ENCODE measurements at regions not wholly inside any gene's neighbourhood (a gene's known extent, or its start where the extent isn't known, plus 50 kb on each side); places are given as distances from the start of the nearest gene placed in this dataset.

DNA sequence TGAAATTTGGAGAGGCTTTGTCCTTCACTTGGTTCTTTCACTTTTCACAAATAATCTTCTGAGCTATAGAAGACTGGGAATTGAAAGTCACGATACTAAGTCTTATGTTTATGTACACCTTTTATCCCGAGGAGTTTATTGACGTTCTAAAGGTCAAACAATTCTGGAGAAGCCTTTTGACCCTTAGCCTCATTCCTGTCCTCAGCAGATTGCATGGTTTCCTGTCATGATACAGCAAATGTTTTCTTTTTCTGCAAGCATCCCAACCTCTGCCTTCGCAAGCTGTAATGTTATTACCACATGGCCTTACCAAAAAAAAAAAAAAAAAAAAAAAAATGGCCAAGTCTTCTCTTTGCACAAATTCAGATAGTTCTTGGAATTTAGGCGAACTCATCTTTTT, 411.7 kb upstream of the FLRT2 start:
- no peak for ATAC-seq

More for the DNA sequence above, 411.7 kb upstream of the FLRT2 start:
- Histone ChIP-seq H3K4me1 (ENCODE audit: insufficient read depth) (no peaks in the 10 kb centered on the region), H4K20me1 (replicated peaks; ENCODE audit: insufficient read depth) (no peaks in the 10 kb centered on the region), H3K27ac (ENCODE audit: low read depth) (no peak overlapping the region), H3K79me2 (replicated peaks; ENCODE audit: insufficient read depth) (no peaks in the 10 kb centered on the region), H3F3A (replicated peaks; ENCODE audit: low read depth) (no peaks in the 10 kb centered on the region), H3K27me3 (ENCODE audit: insufficient read depth) (no peaks in the 10 kb centered on the region), H3K4me3 (no peak overlapping the region), H3K4me2 (no peak overlapping the region), H3K36me3 (ENCODE audit: insufficient read depth) (no peaks in the 10 kb centered on the region), H3K9me2 (ENCODE audit: insufficient read depth) (peaks cover 3% of the 10 kb centered on the region; the same call in 1 of the 2 replicates), H2AFZ (peak overlapping the region; percentile 49; the same call in 1 of the 2 replicates)
- peaks cover 2% of the 10 kb centered on the region for H3K27me3 Mint-ChIP-seq (ENCODE audit: insufficient read depth, low read depth, poor library complexity)
- TF ChIP-seq JUNB (IDR thresholded peaks at IDR 0.05; ENCODE audit: unreplicated experiment) (no peak), POLR2AphosphoS5 (IDR thresholded peaks at IDR 0.05; ENCODE audit: low read depth) (no peak), NANOG (IDR thresholded peaks at IDR 0.05; ENCODE audit: borderline replicate concordance) (no peak), ZNF114 (CRISPR knock-in tag; IDR thresholded peaks at IDR 0.05) (no peak), EZH2phosphoT487 (IDR thresholded peaks at IDR 0.05; ENCODE audit: unreplicated experiment) (no peak), ZNF331 (CRISPR knock-in tag; IDR thresholded peaks at IDR 0.05; ENCODE audit: low read depth) (no peak), CREB1 (CRISPR knock-in tag; IDR thresholded peaks at IDR 0.05; ENCODE audit: low read depth) (no peak), EZH2 (IDR thresholded peaks at IDR 0.05; ENCODE audit: low read depth, unreplicated experiment) (no peak), STAT1 (IDR thresholded peaks at IDR 0.05; ENCODE audit: unreplicated experiment) (no peak)
- TF ChIP-seq, protein P1, sequence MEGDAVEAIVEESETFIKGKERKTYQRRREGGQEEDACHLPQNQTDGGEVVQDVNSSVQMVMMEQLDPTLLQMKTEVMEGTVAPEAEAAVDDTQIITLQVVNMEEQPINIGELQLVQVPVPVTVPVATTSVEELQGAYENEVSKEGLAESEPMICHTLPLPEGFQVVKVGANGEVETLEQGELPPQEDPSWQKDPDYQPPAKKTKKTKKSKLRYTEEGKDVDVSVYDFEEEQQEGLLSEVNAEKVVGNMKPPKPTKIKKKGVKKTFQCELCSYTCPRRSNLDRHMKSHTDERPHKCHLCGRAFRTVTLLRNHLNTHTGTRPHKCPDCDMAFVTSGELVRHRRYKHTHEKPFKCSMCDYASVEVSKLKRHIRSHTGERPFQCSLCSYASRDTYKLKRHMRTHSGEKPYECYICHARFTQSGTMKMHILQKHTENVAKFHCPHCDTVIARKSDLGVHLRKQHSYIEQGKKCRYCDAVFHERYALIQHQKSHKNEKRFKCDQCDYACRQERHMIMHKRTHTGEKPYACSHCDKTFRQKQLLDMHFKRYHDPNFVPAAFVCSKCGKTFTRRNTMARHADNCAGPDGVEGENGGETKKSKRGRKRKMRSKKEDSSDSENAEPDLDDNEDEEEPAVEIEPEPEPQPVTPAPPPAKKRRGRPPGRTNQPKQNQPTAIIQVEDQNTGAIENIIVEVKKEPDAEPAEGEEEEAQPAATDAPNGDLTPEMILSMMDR (conservative IDR thresholded peaks at IDR 0.05; ENCODE audit: low read depth in 2 of 2): no peak
- TF ChIP-seq, protein P2, sequence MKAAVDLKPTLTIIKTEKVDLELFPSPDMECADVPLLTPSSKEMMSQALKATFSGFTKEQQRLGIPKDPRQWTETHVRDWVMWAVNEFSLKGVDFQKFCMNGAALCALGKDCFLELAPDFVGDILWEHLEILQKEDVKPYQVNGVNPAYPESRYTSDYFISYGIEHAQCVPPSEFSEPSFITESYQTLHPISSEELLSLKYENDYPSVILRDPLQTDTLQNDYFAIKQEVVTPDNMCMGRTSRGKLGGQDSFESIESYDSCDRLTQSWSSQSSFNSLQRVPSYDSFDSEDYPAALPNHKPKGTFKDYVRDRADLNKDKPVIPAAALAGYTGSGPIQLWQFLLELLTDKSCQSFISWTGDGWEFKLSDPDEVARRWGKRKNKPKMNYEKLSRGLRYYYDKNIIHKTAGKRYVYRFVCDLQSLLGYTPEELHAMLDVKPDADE (IDR thresholded peaks at IDR 0.05): no peak
- TF ChIP-seq, protein P3, sequence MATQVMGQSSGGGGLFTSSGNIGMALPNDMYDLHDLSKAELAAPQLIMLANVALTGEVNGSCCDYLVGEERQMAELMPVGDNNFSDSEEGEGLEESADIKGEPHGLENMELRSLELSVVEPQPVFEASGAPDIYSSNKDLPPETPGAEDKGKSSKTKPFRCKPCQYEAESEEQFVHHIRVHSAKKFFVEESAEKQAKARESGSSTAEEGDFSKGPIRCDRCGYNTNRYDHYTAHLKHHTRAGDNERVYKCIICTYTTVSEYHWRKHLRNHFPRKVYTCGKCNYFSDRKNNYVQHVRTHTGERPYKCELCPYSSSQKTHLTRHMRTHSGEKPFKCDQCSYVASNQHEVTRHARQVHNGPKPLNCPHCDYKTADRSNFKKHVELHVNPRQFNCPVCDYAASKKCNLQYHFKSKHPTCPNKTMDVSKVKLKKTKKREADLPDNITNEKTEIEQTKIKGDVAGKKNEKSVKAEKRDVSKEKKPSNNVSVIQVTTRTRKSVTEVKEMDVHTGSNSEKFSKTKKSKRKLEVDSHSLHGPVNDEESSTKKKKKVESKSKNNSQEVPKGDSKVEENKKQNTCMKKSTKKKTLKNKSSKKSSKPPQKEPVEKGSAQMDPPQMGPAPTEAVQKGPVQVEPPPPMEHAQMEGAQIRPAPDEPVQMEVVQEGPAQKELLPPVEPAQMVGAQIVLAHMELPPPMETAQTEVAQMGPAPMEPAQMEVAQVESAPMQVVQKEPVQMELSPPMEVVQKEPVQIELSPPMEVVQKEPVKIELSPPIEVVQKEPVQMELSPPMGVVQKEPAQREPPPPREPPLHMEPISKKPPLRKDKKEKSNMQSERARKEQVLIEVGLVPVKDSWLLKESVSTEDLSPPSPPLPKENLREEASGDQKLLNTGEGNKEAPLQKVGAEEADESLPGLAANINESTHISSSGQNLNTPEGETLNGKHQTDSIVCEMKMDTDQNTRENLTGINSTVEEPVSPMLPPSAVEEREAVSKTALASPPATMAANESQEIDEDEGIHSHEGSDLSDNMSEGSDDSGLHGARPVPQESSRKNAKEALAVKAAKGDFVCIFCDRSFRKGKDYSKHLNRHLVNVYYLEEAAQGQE (IDR thresholded peaks at IDR 0.05; ENCODE audit: unreplicated experiment): no peak
- TF ChIP-seq, protein P4, sequence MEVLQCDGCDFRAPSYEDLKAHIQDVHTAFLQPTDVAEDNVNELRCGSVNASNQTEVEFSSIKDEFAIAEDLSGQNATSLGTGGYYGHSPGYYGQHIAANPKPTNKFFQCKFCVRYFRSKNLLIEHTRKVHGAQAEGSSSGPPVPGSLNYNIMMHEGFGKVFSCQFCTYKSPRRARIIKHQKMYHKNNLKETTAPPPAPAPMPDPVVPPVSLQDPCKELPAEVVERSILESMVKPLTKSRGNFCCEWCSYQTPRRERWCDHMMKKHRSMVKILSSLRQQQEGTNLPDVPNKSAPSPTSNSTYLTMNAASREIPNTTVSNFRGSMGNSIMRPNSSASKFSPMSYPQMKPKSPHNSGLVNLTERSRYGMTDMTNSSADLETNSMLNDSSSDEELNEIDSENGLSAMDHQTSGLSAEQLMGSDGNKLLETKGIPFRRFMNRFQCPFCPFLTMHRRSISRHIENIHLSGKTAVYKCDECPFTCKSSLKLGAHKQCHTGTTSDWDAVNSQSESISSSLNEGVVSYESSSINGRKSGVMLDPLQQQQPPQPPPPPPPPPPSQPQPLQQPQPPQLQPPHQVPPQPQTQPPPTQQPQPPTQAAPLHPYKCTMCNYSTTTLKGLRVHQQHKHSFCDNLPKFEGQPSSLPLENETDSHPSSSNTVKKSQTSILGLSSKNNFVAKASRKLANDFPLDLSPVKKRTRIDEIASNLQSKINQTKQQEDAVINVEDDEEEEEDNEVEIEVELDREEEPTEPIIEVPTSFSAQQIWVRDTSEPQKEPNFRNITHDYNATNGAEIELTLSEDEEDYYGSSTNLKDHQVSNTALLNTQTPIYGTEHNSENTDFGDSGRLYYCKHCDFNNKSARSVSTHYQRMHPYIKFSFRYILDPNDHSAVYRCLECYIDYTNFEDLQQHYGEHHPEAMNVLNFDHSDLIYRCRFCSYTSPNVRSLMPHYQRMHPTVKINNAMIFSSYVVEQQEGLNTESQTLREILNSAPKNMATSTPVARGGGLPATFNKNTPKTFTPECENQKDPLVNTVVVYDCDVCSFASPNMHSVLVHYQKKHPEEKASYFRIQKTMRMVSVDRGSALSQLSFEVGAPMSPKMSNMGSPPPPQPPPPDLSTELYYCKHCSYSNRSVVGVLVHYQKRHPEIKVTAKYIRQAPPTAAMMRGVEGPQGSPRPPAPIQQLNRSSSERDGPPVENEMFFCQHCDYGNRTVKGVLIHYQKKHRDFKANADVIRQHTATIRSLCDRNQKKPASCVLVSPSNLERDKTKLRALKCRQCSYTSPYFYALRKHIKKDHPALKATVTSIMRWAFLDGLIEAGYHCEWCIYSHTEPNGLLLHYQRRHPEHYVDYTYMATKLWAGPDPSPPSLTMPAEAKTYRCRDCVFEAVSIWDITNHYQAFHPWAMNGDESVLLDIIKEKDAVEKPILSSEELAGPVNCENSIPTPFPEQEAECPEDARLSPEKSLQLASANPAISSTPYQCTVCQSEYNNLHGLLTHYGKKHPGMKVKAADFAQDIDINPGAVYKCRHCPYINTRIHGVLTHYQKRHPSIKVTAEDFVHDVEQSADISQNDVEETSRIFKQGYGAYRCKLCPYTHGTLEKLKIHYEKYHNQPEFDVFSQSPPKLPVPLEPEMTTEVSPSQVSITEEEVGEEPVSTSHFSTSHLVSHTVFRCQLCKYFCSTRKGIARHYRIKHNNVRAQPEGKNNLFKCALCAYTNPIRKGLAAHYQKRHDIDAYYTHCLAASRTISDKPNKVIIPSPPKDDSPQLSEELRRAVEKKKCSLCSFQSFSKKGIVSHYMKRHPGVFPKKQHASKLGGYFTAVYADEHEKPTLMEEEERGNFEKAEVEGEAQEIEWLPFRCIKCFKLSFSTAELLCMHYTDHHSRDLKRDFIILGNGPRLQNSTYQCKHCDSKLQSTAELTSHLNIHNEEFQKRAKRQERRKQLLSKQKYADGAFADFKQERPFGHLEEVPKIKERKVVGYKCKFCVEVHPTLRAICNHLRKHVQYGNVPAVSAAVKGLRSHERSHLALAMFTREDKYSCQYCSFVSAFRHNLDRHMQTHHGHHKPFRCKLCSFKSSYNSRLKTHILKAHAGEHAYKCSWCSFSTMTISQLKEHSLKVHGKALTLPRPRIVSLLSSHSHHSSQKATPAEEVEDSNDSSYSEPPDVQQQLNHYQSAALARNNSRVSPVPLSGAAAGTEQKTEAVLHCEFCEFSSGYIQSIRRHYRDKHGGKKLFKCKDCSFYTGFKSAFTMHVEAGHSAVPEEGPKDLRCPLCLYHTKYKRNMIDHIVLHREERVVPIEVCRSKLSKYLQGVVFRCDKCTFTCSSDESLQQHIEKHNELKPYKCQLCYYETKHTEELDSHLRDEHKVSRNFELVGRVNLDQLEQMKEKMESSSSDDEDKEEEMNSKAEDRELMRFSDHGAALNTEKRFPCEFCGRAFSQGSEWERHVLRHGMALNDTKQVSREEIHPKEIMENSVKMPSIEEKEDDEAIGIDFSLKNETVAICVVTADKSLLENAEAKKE (CRISPR knock-in tag; IDR thresholded peaks at IDR 0.05): no peak
- peaks cover 12% of the 10 kb centered on the region; the same call in 2 of the 3 replicates for H3K36me3 Mint-ChIP-seq (ENCODE audit: low read depth)
- DNase-seq (ENCODE audit: low spot score): no peak
- H3K9me3 Mint-ChIP-seq: peaks cover 13% of the 10 kb centered on the region
- 0 out of 3 replicates have a peak, but pooled peaks cover 3% of the 10 kb centered on the region for H3K4me1 Mint-ChIP-seq
- no peak overlapping the region for H3K4me3 Mint-ChIP-seq
- no peak overlapping the region for H3K27ac Mint-ChIP-seq

All from GM23338 (cell line).